Hepatocyte (in vitro differentiated cells): ENCODE measurements at regions not wholly inside any gene's neighbourhood (a gene's known extent, or its start where the extent isn't known, plus 50 kb on each side); places are given as distances from the start of the nearest gene placed in this dataset.

Experiments
- DNase-seq: peaks from one replicate; pipeline ENCODE4 v3.0.0-alpha.2; 2016; ENCODE audit warnings: low spot score
- H2AFZ ChIP-seq: fragments of 200-600 bp; sonication (generic); 2 replicates; pipeline ENCODE4 v1.6.0; 2016; ENCODE audit warnings: antibody characterized with exemption, mild to moderate bottlenecking
- H3K27ac ChIP-seq: fragments of 200-600 bp; sonication (generic); 2 replicates; pipeline ENCODE4 v1.5.1; 2016; ENCODE audit warnings: mild to moderate bottlenecking
- H3K27me3 ChIP-seq: fragments of 200-600 bp; sonication (generic); 2 replicates; pipeline ENCODE4 v1.6.1; 2016
- H3K36me3 ChIP-seq: fragments of 200-600 bp; sonication (generic); replicated peaks from 2 replicates; pipeline ENCODE4 v1.5.1; 2016; ENCODE audit warnings: low read depth; ENCODE audit not compliant: insufficient read depth
- H3K4me1 ChIP-seq: fragments of 200-600 bp; sonication (generic); 2 replicates; pipeline ENCODE4 v1.5.1; 2016; ENCODE audit warnings: mild to moderate bottlenecking, moderate library complexity; ENCODE audit not compliant: insufficient read depth
- H3K4me2 ChIP-seq: fragments of 200-600 bp; sonication (generic); 2 replicates; pipeline ENCODE4 v1.6.0; 2016
- H3K4me3 ChIP-seq: fragments of 200-600 bp; sonication (generic); 2 replicates; pipeline ENCODE4 v1.5.1; 2016; ENCODE audit warnings: mild to moderate bottlenecking
- H3K79me2 ChIP-seq: fragments of 200-600 bp; sonication (generic); 2 replicates; pipeline ENCODE4 v1.6.0; 2017; ENCODE audit warnings: mild to moderate bottlenecking
- H3K9me2 ChIP-seq: fragments of 200-600 bp; sonication (generic); replicated peaks from 2 replicates; pipeline ENCODE4 v1.6.0; 2017; ENCODE audit warnings: mild to moderate bottlenecking; ENCODE audit not compliant: insufficient read depth
- H3K9me3 ChIP-seq: fragments of 200-600 bp; sonication (generic); 2 replicates; pipeline ENCODE4 v1.5.1; 2016; ENCODE audit warnings: low read depth, mild to moderate bottlenecking
- H4K20me1 ChIP-seq: fragments of 200-600 bp; sonication (generic); 2 replicates; pipeline ENCODE4 v1.6.0; 2016; ENCODE audit warnings: mild to moderate bottlenecking; ENCODE audit not compliant: insufficient read depth, poor library complexity, severe bottlenecking
- EZH2 ChIP-seq: fragments of 200-600 bp; sonication (generic); IDR thresholded peaks from 2 replicates; pipeline ENCODE4 v1.6.1; 2016; ENCODE audit warnings: antibody characterized with exemption, mild to moderate bottlenecking, borderline replicate concordance
- EZH2phosphoT487 ChIP-seq: fragments of 200-600 bp; sonication (generic); IDR thresholded peaks from one replicate; pipeline ENCODE4 v1.6.1; 2018; ENCODE audit warnings: antibody characterized with exemption, mild to moderate bottlenecking, low read depth, moderate library complexity; ENCODE audit not compliant: unreplicated experiment, severe bottlenecking
- WGBS: methylation state at CpG from one replicate; pipeline ENCODE4 v1.1.6; 2016; ENCODE audit warnings: low lambda C conversion rate; ENCODE audit errors: missing lambda C conversion rate; 5-methylcytosine and 5-hydroxymethylcytosine counted together
- TF ChIP-seq, protein P1 (sequence below): fragments of 200-600 bp; sonication (generic); IDR thresholded peaks from 2 replicates; pipeline ENCODE4 v1.5.1; 2016; ENCODE audit warnings: antibody characterized with exemption, mild to moderate bottlenecking; ENCODE audit not compliant: poor library complexity

DNA sequence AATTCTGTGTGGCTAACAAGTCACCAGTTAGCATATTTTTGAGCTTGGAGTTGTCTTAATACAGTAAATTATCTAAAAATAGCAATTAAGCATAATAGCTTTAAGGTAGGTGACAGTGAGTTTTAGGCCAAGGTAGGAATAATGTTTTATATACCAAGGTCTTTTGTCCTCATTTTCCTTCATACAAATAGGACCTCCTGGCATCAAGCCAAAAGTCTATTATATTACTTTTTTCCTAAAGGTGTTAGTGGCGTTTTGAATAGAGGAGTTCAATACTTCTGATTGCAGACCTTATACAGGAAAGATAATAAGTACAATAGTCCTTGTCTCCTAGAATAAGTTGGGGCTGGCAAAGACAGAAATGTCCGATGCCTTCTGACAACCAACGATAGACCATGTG, 2277.7 kb downstream of the TP53TG3F start:
- no peak overlapping the region for H3K4me2 ChIP-seq
- no peaks in the 10 kb centered on the region for H3K79me2 ChIP-seq
- 79% methylated on average over 3 of the region's 3 CpGs for WGBS
- H3K9me2 ChIP-seq = no peaks in the 10 kb centered on the region
- H3K36me3 ChIP-seq = no peaks in the 10 kb centered on the region
- H4K20me1 ChIP-seq = no peaks in the 10 kb centered on the region
- no peak overlapping the region for H2AFZ ChIP-seq
- no peak for TF ChIP-seq EZH2phosphoT487
- TF ChIP-seq, protein P1, sequence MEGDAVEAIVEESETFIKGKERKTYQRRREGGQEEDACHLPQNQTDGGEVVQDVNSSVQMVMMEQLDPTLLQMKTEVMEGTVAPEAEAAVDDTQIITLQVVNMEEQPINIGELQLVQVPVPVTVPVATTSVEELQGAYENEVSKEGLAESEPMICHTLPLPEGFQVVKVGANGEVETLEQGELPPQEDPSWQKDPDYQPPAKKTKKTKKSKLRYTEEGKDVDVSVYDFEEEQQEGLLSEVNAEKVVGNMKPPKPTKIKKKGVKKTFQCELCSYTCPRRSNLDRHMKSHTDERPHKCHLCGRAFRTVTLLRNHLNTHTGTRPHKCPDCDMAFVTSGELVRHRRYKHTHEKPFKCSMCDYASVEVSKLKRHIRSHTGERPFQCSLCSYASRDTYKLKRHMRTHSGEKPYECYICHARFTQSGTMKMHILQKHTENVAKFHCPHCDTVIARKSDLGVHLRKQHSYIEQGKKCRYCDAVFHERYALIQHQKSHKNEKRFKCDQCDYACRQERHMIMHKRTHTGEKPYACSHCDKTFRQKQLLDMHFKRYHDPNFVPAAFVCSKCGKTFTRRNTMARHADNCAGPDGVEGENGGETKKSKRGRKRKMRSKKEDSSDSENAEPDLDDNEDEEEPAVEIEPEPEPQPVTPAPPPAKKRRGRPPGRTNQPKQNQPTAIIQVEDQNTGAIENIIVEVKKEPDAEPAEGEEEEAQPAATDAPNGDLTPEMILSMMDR = no peak
- no peak for TF ChIP-seq EZH2
- no peak for DNase-seq
- no peaks in the 10 kb centered on the region for H3K4me1 ChIP-seq
- no peak overlapping the region for H3K4me3 ChIP-seq
- H3K27ac ChIP-seq = no peak overlapping the region
- no peaks in the 10 kb centered on the region for H3K9me3 ChIP-seq
- H3K27me3 ChIP-seq = no peaks in the 10 kb centered on the region

DNA sequence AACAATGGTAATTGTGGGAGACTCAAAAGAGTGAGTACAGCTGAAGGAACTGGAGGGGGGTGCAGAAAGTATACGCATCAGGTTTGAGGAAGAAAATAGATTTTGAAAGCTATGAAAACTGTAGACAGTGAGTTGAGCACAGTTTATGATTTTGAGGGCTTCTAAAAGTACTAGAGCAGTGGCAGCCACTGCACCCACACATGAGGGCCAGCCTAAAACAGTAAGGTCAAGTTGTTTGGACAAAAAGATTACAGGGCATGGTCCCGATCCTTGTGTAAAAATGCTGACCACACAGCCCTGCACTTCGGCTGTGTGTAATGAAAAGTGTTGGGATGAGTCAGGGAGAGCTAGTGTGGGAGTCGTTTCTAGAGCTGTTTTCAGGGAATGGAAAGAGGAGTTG, 2282.1 kb downstream of the TP53TG3F start:
- H3K9me3 ChIP-seq = no peaks in the 10 kb centered on the region
- no peaks in the 10 kb centered on the region for H3K4me1 ChIP-seq
- no peak overlapping the region for H3K4me2 ChIP-seq
- H3K27me3 ChIP-seq = no peaks in the 10 kb centered on the region
- no peak overlapping the region for H3K27ac ChIP-seq
- WGBS = 58% methylated on average over 4 of the region's 4 CpGs
- H3K36me3 ChIP-seq = no peaks in the 10 kb centered on the region
- no peaks in the 10 kb centered on the region for H3K9me2 ChIP-seq
- no peaks in the 10 kb centered on the region for H3K79me2 ChIP-seq
- TF ChIP-seq, protein P1 = no peak
- no peak for DNase-seq
- no peaks in the 10 kb centered on the region for H4K20me1 ChIP-seq
- no peak overlapping the region for H2AFZ ChIP-seq
- H3K4me3 ChIP-seq = no peak overlapping the region

DNA sequence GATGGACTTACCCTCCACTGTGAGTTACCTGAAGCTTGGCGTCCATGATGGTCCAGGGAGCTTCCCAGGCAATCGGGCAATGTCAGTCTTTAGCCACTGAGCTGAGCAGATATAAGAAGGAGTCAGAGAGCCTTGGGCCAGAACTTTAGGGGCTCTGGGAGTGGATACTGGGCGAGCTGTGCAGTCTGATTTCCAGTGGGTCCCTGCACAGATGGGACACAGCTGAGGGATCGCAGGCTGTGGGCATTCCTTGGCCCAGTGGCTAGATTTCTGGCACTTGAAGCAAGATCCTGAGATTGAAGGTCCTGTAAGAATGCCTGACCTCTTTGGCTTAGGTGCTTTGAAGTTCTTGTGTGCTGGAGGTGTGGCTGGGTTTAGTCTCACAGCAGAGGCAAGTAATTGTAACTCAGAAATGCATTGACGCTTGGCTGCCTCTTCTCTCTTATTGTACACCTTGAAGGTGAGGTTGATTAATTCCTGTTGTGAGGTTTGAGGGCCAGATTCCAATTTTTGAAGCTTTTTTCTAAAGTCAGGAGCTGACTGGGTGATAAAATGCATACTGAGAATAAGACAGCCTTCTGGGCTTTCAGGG, 2283.8 kb downstream of the TP53TG3F start:
- Histone ChIP-seq H3K4me1 (no peaks in the 10 kb centered on the region), H3K4me3 (no peak overlapping the region), H3K27ac (no peak overlapping the region), H4K20me1 (no peaks in the 10 kb centered on the region), H3K36me3 (no peaks in the 10 kb centered on the region), H3K9me3 (no peaks in the 10 kb centered on the region), H3K4me2 (no peak overlapping the region), H2AFZ (no peak overlapping the region), H3K79me2 (no peaks in the 10 kb centered on the region), H3K27me3 (no peaks in the 10 kb centered on the region), H3K9me2 (no peaks in the 10 kb centered on the region)
- no peak for DNase-seq
- WGBS = 54% methylated on average over 5 of the region's 5 CpGs
- TF ChIP-seq, protein P1 = no peak
- no peak for TF ChIP-seq EZH2phosphoT487
- TF ChIP-seq EZH2 = no peak

DNA sequence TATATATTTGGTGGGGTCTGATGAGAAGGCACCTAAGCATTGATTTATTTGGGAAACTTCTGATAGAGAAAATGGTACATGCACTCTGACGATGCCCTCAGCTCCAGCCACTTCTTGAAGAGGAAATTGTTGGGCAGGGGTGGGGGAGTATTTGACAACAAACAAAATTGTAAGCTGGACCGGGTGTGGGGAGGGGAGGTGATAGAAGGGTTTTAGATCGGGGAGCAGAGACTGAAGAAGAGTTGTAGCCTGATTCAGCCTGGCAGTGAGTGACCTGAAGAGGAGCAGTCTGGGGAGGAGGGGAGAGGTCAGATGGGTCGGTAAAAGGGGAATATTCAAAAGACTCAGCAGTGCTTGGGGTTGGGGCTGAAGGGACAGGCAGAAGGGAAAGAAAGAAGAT, 2284.7 kb downstream of the TP53TG3F start:
- H3K9me3 ChIP-seq = no peaks in the 10 kb centered on the region
- DNase-seq = no peak
- 68% methylated on average over 4 of the region's 4 CpGs for WGBS
- no peaks in the 10 kb centered on the region for H3K79me2 ChIP-seq
- H4K20me1 ChIP-seq = no peaks in the 10 kb centered on the region
- no peak overlapping the region for H3K4me2 ChIP-seq
- no peaks in the 10 kb centered on the region for H3K9me2 ChIP-seq
- TF ChIP-seq EZH2phosphoT487 (no peak), EZH2 (no peak)
- TF ChIP-seq, protein P1 = no peak
- H3K27ac ChIP-seq = no peak overlapping the region
- no peaks in the 10 kb centered on the region for H3K4me1 ChIP-seq
- no peak overlapping the region for H2AFZ ChIP-seq
- H3K4me3 ChIP-seq = no peak overlapping the region
- H3K27me3 ChIP-seq = no peaks in the 10 kb centered on the region
- H3K36me3 ChIP-seq = no peaks in the 10 kb centered on the region
